ENCODE measurements at regions not wholly inside any gene's neighbourhood (a gene's known extent, or its start where the extent isn't known, plus 50 kb on each side); places are given as distances from the start of the nearest gene placed in this dataset.

DNA sequence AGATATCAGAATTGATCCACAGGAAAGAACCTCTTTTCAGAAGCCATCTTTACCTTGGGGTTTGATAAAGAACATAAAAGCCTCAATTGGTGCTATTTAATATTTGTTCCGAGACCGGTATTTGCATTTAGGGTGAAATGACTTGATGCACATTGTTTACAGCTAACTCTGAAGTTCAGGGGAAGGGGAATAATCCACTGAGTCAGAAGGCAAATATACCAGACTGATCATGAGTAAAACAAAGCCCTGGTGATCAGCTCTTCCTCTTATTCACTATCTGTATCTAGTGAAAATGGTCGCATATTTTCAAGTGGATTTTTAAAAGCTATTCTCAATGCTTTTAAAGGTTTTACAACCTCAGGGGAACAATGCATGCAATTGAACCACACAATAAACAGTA is 53.0 kb upstream of the ATP8B1 start:
- TF ChIP-seq, protein P1, sequence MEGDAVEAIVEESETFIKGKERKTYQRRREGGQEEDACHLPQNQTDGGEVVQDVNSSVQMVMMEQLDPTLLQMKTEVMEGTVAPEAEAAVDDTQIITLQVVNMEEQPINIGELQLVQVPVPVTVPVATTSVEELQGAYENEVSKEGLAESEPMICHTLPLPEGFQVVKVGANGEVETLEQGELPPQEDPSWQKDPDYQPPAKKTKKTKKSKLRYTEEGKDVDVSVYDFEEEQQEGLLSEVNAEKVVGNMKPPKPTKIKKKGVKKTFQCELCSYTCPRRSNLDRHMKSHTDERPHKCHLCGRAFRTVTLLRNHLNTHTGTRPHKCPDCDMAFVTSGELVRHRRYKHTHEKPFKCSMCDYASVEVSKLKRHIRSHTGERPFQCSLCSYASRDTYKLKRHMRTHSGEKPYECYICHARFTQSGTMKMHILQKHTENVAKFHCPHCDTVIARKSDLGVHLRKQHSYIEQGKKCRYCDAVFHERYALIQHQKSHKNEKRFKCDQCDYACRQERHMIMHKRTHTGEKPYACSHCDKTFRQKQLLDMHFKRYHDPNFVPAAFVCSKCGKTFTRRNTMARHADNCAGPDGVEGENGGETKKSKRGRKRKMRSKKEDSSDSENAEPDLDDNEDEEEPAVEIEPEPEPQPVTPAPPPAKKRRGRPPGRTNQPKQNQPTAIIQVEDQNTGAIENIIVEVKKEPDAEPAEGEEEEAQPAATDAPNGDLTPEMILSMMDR (conservative IDR thresholded peaks at IDR 0.05 in 1 of 2, IDR thresholded peaks at IDR 0.05 in 1 of 2; ENCODE audit: extremely low read depth in 1 of 2, insufficient read depth in 1 of 2, low read depth in 1 of 2, low read length in 2 of 2) = no peak
- TF ChIP-seq EZH2 (IDR thresholded peaks at IDR 0.05; ENCODE audit: borderline replicate concordance, low read length) = no peak

All from mammary epithelial cell (primary cell).